Stimulated activated CD4-positive, alpha-beta T cell treated with anti-CD3 and anti-CD28 coated beads, Interleukin-4, amount 100 ng/mL, for 48 hours (primary cell): ENCODE measurements at regions not wholly inside any gene's neighbourhood (a gene's known extent, or its start where the extent isn't known, plus 50 kb on each side); places are given as distances from the start of the nearest gene placed in this dataset.
"Not testable (repeated sequence)": the region's sequence is repeated elsewhere in the genome, so short reads cannot be mapped to it uniquely, and the experiment has no call there.

Experiments used
- DNase-seq, 2 donors: peaks; one replicate each; pipeline ENCODE4 v3.0.0-alpha.2; 2020; ENCODE audit warnings: low read depth in 2 of 2

GRCh38 chr6:144395014-144395413, 109.9 kb downstream of the UTRN start:
- DNase-seq: no peak

- DNase-seq: no peak
These were observed 110.7 kb downstream of the UTRN start for GRCh38 chr6:144395826-144396225.

DNA sequence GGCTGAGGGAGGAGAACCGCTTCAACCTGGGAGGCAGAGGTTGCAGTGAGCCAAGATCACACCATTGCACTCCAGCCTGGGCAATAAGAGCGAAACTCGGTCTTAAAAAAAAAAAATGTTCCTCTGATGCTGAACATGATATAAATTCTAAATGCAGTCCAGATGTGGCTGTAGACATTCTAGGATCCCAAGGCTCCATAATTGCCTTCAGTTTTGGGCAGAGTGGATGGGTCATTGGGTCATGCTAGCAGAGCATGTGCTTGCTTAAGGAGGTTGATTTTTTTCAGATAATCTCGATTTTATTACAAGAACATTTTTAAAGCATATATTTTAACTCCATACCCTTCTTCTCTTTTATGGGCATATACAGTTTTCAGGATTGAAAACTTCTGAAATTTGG, 112.0 kb downstream of the UTRN start:
- no peak for DNase-seq

- no peak for DNase-seq
These were observed 115.2 kb downstream of the UTRN start for GRCh38 chr6:144400321-144400720.

DNA sequence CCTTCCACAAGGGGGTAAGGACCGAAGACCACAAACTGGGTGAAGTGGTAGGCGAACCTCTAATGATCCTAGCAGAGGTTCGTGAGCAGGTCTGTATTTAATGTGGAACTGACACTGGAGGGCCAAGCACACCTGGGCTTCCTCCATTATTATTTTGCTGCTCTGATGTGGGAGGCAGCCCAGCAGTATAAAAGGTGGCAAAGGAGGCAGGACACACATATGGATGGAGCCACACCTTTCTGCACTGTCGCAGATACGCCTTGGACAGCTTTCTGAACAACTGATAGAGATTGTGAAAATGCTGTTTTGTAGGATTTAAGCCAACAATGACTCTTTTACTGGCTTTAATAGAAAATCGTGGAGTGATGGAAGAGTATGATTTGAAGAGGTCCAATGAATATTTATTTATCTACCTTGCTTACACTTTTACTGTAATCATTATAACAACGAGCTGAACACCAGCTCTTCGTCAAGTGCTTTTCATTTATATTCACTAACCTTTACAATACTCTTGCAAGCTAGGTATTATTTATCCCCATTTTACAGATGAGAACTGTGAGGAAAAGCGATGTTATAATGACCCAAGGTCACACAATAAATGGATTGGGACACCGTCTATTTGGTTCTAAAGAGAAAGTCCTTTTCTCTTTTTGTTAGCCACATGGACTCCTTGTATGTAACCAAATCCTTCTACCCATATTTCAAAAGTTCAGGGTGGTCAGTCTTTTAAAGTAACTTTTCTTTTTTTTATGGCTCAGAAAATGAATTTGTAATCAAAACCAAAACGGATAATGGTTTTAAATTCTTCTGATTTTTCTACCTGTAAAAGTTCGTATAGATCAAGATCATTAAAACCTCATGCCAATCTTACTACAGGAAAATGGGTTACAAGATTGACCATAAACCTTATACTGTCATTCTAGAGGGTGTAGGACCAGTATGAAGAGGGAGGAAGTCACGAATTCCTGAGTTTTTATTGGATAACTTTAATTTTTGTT, 116.9 kb downstream of the UTRN start:
- no peak for DNase-seq

- DNase-seq: no peak
These were observed 117.6 kb downstream of the UTRN start for GRCh38 chr6:144402750-144403149.

DNA sequence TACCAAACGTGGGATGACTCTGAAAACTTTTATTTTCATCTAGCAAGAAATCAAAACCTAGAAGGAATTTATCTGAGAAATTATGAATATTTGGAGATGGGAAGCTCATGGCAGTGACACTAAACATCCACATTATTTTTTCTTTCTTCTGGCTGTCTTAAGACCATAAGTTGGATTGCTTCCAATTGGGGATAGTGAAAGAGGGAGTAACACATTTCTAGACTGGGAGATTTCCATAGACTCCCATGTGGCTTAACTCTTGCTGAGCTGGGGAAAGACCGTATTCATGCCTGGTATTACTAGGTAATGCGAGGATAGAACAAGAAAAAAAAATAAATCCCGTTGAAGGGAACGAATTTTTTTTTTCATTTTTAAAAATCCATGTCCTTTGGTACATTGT, 120.0 kb downstream of the UTRN start:
- DNase-seq: no peak

DNA sequence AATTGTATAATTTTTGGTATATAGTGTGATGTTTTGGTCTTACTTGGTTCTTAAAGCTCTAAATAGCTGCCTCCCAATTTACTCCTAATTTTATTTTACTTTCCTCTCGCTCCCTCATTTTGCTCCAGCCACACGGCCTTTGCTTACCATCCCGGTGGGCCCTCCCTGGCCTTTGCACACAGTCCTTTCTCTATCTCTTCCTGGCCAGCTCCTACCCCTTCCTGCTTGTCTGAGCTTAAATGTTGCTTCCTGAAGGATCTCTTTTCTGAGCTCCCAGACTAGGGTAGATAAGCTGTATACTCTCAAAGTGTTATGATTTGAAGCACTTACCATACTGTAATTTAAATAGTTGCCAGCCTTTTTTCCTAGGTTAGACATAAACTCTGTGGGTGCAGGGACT, 121.7 kb downstream of the UTRN start:
- DNase-seq: no peak

DNA sequence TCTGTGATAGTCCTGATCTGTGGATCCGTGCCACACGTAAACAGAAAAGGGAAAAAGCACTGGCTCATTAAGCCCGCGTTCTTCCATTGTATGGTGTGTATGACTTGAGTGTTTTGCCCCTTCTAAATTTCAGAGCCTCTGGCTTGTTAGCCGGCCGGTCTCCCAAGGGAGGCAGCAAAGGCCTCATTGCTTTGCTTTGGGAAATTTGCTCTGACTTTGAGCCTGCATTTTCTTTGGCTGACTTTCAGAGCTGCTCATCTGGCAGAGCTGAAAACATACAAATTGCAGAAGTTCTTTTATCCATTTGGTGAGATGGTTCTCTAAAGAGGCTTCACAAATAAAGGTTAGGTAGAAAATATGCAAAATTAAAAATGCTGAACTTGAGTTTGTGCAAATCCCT, 123.0 kb downstream of the UTRN start:
- no peak for DNase-seq

GRCh38 chr6:144410059-144410458, 124.9 kb downstream of the UTRN start:
- DNase-seq: no peak

DNA sequence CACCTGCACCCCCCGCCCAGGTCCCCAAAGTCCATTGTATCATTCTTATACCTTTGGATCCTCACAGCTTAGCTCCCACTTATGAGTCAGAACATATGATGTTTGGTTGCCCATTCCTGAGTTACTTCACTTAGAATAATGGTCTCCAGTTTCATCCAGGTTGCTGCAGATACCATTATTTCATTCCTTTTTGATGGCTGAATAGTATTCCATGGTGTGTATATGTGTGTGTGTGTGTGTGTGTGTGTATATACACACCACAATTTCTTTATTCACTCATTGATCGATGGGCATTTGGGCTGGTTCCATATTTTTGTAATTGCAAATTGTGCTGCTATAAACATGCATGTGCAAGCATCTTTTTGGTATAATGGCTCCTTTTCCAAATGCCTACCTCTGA, 125.4 kb downstream of the UTRN start:
- DNase-seq: not testable (repeated sequence)

DNA sequence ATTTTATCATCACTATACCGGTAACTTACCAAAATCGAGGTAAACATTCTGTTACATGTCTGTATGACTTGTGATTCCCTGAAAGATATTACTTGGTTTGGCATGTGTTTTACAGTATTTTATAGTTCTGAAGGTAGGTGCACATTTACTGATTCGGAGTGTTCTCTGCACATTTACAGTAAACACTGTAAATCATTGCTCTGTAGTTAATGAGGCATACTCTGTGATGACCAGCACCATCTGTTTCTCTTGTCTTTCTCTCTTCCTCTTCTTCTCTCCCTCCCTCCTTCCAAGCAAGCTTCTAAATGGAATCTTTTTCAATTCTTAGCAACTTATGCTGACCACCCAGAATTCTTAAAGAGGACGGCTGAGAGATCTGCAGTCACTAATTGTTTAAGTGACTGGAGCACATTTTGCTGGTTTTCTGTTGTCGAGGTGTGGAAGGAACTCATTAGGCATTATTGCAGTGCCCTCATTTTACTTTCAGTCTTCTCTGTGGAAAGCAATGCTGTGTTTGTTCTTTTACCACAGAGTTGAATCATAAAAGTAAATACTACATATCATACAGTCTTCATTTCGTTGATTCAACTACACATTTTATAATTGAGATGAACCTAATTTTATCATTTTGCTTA, 126.5 kb downstream of the UTRN start:
- no peak for DNase-seq

DNA sequence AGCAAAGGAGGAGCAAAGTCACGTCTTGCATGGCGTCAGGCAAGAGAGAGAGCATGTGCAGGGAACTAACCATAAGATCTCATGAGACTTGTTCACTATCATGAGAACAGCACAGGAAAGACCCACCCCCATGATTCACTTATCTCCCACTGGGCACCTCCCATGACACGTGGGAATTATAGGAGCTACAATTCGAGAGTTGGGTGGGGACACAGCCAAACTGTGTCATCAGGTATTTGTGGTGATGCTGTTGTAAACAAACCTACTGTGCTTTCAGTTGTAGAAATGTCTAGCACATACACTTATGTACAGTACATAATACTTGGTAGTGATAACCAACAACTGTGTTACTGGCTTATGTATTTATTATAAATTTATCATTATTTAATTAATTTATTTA, 128.3 kb downstream of the UTRN start:
- no peak for DNase-seq

GRCh38 chr6:144415014-144415413, 129.9 kb downstream of the UTRN start:
- DNase-seq: no peak

- DNase-seq: no peak
These were observed 130.7 kb downstream of the UTRN start for GRCh38 chr6:144415835-144416237.

DNA sequence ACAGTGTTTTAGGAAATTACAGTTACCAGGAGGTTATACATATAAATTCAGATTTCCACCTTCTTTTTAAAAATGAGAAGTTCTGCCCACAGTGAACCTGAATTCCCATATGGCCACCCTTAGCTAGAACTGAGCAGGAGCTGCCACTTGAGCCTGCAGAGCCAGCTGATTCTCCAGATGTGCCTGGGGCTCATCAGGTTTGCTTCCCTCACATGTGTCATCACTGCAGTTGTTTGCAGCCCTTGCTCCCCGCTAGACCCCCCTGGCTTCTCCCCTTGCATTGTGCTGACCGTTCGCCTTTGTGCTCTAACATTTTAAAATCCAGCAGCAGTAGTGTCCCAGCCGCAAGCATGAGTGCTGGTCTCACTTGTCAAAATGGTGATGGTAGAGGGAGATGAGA, 131.1 kb downstream of the UTRN start:
- DNase-seq: no peak

DNA sequence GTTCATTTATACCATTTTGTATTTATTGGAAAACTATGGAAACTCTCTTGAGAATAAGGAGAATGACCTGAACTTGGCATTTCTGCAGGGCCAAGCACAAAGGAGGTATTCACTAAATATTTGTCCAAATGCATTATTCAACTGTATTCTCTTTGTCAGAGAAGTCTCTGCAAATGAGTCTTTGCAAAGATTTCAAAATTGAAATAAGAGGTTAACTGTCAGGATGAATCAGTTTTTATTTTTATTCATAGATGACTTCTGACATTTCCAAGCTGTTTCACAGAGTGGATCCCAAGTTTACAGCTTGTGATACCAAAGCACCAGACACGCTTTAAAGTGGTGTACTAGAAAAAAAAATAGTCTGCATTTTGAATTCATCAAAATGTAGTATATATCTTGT, 131.6 kb downstream of the UTRN start:
- no peak for DNase-seq

DNA sequence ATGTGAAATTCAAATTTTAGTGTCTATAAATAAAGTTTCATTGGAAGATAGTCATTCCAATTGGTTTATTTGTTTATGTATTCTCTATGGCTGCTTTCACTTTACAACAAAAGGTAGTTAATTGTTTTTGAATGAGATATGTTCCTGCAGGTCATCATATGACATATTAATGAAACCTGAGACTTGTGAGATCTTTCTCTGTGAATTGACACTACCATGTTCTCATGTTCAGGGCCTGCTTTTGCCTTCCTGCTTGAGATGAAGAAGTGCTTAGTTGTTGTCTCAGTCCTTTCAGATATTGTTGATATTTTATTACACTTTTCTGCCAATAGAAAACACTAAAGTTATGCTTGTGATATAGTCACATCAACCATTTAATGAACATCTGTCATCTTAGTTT, 132.5 kb downstream of the UTRN start:
- no peak for DNase-seq

GRCh38 chr6:144418959-144419545, 133.9 kb downstream of the UTRN start:
- DNase-seq: no peak

GRCh38 chr6:144423167-144423566, 138.0 kb downstream of the UTRN start:
- no peak for DNase-seq

DNA sequence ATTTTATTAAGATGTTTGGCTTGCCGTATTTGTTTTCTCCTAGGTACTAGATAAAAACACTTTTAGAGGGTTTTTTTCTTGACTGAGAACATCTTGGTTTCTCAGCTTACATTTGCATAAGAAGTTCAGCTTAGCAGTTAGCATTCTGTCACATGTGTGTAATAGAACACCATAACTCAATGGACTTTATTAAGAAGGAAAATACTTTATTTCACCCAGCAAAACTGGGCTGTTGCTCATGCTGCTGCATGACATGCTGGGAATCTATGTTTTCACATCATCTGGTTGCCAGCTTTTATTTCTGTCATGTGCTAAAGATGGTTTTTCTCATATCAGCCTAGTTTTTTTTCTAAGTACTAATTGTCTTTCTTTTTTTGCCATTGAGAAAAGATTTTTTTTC, 144.6 kb downstream of the UTRN start:
- no peak for DNase-seq

DNA sequence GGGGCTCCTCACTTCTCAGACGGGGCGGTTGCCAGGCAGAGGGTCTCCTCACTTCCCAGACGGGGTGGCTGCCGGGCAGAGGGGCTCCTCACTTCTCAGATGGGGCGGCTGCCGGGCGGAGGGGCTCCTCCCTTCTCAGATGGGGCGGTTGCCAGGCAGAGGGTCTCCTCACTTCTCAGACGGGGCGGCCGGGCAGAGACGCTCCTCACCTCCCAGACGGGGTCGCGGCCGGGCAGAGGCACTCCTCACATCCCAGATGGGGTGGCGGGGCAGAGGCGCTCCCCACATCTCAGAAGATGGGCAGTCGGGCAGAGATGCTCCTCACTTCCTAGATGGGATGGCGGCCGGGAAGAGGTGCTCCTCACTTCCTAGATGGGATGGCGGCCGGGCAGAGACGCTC, 148.3 kb downstream of the UTRN start:
- DNase-seq: not testable (repeated sequence)
